GM12892 (cell line): ENCODE measurements at regions not wholly inside any gene's neighbourhood (a gene's known extent, or its start where the extent isn't known, plus 50 kb on each side); places are given as distances from the start of the nearest gene placed in this dataset.

Experiments
- POLR2A ChIP-seq: IDR thresholded peaks from 2 replicates; pipeline ENCODE4 v1.6.1; 2011; ENCODE audit warnings: low read depth, low read length, control low read depth
- POLR2AphosphoS5 ChIP-seq: IDR thresholded peaks from 2 replicates; pipeline ENCODE4 v1.6.1; 2011; ENCODE audit warnings: low read depth, low read length, control low read depth
- TAF1 ChIP-seq: IDR thresholded peaks from 2 replicates; pipeline ENCODE4 v1.6.1; 2011; ENCODE audit warnings: low read depth, mild to moderate bottlenecking, control low read depth, low read length, borderline replicate concordance

DNA sequence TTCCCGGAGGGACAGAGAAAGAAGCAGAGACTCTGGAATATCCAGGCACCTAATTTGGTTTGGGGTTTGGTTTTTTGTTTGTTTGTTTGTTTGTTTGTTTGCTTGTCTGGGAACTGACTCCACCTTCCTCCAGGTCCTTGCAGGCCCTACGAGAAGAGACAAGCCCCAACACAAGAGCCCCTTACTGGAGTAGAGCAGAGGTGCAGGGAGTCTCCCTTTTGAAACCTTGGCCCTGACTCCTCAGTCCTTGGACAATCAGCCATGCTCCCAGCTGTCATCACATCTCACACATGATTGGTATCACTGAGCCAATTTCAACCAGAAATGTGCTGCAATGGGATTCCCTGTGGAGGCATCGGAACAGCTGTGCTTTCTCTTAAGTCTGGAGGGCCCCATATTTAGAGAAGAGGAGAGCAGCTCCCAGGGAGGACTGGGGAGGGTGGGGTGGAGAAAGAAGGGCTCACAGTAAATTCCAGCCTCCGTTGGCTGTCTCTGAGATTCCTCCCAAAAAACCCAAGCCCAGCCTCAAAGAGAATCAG, 279.9 kb upstream of the NCKAP5 start:
- TF ChIP-seq POLR2A (no peak), POLR2AphosphoS5 (no peak), TAF1 (no peak)
